HG02852 (cell line): ENCODE measurements at regions not wholly inside any gene's neighbourhood (a gene's known extent, or its start where the extent isn't known, plus 50 kb on each side); places are given as distances from the start of the nearest gene placed in this dataset.

Experiments
- ATAC-seq: cut with Tn5 transposase; IDR thresholded peaks from one replicate; pipeline ENCODE4 v1.9.1; 2021; ENCODE audit warnings: mild to moderate bottlenecking, moderate library complexity; ENCODE audit not compliant: unreplicated experiment

DNA sequence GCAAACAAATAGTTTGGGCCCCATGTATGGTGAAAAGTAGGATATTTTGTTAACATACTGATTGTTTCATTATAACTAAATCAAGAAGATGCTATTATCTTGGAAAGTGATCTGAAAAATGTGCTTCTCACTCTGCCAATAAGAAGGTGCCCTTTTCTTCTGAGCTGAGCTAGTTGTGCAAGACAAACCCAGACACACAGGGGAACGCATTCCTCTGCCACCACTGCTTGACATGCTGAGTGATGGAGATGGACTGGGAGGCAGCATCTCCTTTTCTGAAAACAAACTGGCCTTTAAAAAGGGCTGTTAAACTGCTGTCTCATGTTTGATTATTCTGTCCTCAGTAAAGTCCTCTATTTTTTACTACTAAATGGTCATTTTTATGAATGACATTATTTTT, 1989.9 kb upstream of the CELF4 start:
- no peak for ATAC-seq

DNA sequence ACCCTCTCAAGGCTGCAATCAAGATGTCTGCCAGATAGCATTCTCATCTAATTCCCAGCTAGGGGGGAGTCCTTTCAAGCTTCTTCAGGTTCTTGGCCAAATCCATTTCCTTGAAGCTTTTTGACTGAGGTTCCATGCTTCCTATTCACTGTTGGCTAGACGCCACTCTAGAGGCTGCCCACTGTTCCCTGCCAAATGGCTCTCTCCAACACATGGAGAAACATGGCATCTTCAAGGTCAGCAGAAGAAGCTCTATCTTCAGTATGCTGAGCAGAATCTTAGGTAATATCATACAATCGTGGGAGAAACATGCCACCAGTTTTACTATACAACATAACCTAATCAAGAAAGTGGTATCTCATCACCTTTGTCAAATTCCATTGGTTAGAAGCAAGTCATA, 1985.1 kb upstream of the CELF4 start:
- ATAC-seq, result no peak

DNA sequence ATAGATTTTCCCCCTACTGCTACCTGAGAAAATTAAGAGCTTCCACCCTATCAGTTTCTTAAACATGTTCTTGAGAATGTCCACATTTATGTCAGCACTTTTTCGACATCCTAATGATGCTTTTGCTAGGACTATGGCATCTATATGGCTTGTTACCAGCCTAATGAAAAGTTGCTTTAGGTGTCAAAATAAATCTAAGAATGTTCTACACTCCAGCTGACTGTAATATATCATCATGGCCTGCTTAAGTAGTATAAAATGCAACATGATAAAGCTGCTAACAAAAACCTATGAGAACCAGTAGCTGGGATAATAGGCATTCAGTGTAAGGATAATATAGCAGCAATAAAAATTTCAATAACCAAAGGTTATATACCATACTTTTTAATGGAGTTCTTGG, 1983.5 kb upstream of the CELF4 start:
- ATAC-seq, result no peak

DNA sequence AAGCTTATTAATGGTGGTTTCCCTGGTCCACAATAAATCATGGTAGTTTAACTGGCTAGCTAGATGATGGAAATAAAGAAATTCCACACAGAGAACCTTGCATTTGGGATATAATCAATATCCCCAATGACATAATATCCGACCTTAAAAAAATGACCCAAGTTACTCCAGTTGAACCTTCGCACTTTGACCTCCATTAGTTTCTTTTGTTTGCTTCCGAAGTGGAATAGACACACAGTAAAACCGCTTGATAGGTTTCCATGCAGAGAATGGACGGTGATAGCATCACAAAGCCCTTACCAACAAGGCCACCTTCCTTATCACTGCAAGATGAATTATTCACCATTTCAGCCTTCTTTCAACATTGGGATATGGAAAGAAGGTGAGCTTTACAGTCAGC, 1966.1 kb upstream of the CELF4 start:
- no peak for ATAC-seq

DNA sequence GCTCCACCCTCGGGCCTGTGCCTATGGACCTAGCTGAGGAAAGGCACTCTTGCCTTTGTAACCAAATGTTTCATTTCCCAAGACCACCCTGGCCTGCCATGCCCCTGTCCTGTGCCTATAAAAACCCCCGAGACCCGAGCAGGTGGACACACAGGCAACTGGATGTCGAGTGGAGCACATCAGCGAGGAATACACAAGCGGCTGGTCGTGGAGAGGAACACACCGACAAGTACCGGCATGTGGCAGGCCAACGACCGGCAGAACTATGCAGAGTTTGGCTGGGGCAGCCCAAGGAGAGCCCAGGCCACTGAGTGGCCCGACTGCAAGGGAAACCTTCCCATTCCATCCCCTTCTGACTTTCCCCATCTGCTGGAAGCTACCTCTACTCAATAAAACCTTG, 1963.8 kb upstream of the CELF4 start:
- no peak for ATAC-seq

DNA sequence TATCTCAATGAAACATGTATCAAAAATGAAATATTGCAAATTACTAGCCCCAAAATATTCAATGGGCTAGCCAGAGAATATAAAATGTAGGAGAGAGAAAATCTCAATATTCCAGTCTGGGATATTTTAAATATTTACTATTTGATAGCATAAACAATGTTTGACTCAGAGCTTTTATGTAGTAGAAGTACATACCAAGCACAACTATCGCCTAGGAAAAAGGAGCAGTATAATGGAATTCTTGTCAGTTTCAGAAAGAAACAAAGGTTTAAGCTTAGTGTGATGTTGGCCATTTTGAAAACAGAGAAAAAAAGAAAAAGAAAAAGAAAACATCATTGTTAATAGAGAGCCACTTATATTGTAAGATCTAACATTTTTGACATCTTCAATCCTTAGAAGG, 1961.9 kb upstream of the CELF4 start:
- no peak for ATAC-seq

DNA sequence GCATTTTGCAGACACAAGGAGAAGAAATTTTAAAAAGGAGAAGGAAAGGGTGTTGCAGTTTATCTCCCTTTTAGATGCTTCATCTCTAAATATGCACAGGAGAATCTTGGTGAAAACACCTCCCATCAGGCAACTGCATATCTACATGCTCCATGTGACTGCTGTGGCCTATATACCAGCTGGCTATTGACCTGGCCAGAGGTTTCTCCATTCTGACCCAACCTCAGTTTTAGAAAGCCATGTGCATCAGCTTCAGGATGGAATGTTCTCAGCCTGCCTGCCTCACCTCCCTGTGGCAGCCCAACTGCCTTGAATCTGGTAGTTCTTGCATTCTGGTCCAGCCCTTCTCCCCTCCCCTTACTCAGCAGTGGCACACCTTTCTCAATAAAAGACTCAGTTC, 1958.8 kb upstream of the CELF4 start:
- no peak for ATAC-seq

DNA sequence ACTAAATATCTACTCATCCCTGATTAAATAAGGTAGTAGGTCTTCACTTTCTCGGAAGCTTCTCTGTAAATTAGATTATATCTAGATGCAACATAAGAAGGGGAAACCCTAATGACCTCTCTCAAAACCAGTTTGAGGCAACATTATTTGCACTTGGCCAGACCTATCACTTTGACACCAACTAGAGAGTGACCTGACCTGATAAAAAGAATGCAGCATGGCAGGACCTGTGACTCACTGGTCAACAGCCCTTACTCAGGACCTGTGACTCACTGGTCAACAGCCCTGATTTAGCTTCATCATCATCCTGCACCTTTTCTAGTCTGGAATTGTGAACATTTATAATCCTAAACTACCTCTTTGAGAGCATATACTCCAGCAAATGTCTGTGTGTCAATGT, 1957.7 kb upstream of the CELF4 start:
- ATAC-seq, result no peak

DNA sequence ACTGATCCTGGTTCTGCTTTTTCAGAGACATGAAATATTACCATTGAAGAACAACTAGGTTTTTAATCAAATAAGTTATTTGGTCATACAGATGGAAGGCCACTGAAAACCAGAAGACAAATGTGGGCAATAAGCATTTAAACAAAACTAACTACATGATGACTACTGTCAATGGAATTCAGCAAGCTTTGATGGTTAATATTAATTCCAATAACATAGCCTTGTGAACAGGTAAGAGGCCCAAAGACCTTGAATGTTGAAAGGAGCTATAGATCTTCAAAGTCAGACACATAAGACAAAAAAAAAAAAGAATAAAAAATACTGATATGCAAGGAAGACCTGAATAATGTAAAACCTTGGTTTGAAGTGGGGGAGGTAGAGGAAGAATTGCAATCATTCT, 1955.6 kb upstream of the CELF4 start:
- no peak for ATAC-seq

DNA sequence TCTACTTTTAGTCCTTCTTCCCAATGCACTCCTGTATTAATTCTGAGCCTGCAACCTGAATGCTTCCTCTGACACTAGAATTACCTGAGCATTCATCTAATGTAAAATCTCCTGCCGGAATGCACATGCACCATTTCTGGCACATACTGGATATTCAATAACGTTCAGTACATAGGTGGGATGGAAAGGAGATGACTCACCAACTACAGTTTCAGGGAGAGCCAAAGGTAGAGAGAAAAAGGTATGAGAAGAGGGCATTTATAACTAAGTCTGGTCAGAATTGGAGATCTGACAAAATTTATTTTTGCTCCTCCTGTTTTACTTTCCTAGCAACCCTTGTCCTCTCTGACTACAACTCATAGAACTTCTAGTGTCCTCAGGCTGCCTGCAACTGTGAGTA, 1954.1 kb upstream of the CELF4 start:
- ATAC-seq, result no peak

DNA sequence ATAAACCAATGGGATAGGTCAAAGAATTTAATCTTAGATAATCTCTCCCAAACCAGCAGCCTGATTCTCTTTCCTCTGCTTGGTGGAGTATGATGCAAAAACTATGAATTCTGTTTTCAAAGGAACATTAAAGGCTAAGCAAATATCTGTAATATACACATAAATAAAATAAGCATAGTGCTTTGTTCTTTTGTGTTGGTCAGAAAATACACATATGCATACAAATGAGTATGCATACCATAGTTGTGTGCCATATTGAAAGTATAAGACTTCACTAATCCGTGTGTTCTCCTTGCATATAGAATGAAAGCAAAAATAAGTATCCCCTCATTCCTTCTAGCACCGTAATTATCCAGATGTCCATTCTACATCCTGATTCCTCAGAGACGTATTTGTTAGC, 1949.7 kb upstream of the CELF4 start:
- no peak for ATAC-seq

DNA sequence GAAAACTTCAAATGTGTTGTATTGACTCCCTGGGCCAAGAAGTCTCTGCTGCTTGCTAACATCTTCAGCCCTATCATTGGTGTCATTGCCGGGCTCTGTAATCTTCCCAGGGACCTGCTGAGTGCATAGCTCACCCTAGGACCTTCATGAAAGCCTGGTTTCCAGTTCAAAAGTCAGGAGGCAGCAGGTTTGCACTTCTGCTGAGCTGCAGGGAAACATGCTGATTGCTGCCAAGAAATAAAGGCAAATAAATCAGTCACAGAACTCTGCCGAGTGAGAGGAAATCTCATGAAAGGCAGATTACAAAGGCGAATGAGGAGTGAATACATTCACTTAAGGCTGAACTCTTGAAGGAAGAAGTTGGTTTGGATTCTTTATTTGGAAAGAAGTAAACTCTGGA, 1947.6 kb upstream of the CELF4 start:
- no peak for ATAC-seq

DNA sequence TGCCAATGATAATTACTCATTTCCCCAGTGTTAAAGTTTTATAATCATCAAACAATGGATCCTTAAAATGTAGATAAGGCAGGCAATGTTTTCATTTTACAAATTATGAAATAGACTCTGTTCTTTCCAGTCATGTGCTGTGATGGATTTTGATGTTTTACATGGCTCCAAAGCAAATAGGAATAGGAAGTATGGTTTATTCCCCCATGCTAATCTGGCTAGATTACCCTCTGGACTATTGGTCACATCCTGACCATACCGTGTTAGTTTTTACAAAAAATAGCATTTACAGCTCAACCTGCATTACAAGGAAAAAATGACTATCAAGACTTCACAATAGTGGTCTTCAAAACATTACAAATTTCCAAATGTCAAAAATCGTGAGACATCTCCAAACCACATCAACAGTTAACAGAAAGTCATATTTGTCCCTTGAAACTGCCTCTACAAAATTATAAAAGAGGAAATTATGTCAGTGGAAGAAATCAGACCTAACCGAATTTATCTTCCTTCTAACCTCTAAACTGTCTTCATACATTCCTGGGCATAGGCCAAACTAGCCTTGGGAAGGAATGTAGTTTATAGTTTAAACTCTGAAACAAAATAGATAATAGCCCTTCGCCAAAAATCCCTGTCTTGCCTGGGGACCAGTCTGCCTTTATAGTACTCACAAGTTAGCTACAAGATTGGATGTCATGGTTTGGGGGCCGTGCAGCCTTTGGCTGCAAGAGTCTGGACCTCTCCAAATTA, 1941.2 kb upstream of the CELF4 start:
- ATAC-seq, result no peak

DNA sequence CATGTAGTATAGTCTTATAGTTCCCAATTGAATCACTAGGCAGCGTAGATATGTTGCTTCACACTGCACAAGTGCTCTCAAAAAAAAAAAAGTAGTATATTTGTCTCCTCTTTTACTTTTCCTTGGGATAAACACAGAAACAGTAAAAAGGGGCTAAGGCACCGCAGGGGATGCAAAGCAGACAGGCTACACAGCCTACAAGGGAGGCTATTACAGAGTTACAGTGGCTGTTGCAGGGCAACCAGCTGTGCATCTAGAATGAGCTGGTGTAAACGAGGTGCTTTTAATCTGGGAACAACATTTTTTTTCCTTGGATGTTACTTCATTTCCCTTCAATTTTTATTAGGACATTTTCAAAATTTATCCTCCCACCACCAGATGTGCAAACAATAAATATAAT, 1934.7 kb upstream of the CELF4 start:
- ATAC-seq, result no peak

DNA sequence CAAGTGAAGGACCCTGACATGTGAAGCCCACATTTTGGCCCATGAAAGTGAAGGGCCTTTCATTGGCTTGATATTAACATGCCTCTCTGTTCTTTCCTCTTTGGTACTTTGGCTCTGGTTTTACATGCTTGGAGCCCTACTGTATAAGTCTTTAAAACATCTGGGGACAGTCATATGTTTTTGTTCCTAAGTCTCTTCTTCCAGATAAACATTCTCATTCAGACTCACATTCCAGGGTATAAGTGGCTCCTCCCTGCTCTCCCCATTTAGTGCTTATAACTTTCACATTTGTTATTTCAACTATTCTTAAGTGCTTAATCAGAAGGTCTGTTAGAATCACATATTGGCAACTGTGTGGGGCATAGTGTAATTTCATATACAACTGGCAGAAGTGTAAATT, 1932.2 kb upstream of the CELF4 start:
- ATAC-seq, result no peak

DNA sequence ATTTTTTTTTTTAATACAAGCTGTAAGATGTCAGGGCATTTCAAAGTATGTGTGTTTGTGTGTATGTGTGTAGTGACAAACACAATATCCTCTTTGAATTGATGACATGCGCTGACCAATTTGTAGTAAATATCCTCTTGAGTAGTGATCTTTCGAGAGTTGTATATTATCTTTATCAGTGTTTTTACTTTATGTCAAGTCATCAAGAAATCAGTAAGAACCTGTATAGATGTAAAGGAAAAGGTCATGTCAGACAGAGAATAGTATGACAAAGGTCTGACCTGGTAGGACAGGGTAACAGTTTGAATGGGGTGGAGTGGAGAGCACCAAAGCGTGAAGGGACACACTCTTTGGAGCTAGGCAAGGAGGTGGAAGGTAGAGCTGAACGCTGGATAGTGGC, 1931.4 kb upstream of the CELF4 start:
- no peak for ATAC-seq

DNA sequence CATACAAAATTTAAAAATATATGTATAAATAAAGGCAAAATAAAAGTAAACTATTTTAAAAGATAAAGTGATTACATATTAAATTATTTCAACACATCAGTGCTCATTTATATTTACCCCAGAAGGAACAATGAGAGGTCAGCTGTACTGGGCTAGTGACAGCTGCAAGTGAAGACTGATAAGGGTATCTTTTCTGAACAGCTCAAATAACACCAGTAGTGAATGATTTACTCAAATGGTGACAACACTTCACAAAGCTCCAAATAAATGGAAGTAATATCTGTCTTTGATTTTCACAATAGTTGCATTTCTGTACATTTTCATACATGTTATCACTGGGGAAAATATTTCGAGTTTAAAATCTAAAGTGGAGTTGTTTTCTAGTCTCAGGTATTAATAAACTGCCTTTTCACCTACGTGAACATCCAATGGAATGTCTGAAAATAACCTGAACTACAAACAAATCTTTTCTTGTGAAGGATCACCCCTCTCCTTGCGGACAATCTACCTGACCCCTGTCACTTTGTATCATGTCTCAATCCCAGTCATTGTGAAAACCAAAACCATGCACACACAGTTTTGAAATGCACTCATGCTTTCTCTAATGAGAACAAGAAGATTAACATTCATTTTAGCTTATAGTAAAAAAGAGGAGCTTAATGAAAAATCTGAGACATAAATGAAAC, 1928.8 kb upstream of the CELF4 start:
- ATAC-seq, result no peak

DNA sequence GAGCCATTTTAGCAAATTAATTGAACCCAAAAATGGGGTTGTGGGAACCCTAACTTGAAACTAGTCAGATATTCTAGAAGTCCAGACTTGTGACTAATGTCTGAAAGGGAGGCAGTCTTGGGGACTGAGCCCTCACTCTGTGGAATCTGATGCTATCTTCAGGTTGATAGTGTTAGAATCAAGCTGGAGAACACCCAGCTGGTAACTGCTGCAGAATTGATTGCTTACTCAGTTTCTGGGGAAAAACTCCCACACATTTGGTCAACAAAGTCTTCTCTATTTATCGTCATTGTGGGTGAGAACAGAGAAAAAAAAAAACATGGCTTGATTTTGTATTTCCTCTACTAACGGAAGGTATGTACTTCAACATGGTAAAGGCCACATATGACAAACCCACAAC, 1925.8 kb upstream of the CELF4 start:
- ATAC-seq, result no peak

DNA sequence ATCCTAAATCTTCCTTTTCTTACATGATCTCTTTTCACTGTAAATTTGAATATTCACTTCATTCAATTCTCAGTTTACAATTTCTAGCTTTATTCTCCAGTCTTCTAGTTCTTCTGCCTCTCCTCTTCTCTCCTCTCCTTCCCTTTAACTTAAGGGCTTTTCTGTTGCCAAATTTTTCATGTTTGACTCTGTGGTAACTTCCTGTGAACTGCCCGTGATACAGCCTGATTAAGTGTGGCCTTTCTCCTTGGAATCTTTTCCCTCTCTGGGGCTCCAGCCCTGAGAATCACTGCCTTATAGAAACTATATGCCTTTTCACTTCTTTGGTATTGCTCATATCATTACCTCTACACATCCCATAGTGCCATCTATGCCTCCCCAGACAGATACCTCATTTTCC, 1923.8 kb upstream of the CELF4 start:
- no peak for ATAC-seq

DNA sequence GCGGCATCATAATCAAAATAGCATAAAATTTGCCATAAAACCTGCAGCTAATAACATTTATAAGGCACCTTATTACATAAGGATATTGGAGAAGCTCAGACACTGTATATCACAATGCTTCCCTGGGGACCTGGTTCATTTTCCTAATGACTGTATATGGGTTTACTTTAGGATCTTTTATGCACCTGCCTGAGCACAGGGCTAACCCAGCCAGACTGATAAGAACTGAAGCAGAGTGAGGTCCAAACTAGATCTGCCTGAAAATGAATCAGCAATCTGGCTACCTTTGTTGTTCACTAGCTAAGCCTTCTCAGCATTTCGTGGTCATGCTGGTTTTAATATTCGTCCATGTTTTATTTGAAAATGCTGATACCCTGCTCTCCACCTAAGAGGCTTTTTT, 1922.3 kb upstream of the CELF4 start:
- ATAC-seq, result no peak

DNA sequence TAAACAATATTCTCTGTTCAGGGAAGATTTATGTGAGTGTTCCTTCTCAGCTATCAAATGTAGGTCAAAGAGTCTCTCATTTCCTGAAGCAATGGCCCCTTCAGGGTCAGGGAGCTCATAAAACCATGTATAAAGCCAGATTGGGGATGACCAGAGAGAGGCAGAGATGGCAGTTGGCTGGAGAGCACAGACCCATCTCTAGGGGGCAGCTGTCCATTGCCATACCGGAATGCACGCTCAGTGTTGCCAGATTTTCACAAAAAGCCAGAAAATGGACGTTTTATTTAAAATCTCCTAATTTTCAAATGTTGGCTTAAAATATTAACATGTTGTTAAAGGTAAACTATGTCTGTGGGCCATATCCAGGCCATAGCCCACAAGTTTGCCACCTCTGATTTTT, 1920.7 kb upstream of the CELF4 start:
- ATAC-seq, result no peak

DNA sequence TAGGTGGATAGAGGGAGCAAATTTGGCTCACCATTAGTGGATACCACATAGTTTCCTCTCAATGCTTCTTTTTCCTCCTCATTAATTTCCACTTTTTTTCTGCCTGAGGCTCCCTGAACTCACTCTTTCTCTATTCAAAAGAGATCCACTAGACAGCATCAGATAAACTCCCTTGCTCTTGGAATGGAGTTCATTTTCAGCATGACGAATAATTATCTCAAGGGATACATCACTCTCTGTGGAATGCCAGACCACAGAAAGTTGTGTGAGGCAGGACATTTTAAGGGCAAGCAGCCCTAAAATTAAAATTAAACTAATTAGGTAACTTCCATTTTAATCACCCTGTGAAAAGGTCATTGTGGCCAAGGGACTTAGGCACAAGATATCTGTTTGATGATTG, 1920.1 kb upstream of the CELF4 start:
- no peak for ATAC-seq

DNA sequence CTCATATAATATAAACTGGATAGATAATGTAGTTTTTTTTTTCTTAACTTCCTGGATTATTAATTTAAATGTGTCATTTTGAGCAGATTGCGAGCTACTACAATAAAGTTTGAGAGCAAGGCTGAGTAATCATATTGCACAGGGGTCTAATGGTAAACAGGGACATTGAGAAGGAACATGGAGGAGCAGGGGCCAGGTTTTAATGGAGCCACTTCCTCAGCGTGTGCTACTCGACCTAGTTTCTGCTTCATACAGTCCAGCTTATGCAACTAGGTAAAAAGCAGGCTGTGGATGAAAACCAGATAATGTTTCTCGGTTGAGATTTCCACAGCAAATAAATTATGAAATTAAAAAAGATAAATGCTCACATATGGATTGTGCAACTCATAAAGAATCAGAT, 1915.7 kb upstream of the CELF4 start:
- ATAC-seq, result no peak
